Testis (tissue), 2 donors: ENCODE measurements at regions not wholly inside any gene's neighbourhood (a gene's known extent, or its start where the extent isn't known, plus 50 kb on each side); places are given as distances from the start of the nearest gene placed in this dataset.

Experiments used
- POLR2A ChIP-seq: fragments of 450-650 bp; IDR thresholded peaks from one replicate; pipeline ENCODE4 v1.6.1; 2017; ENCODE audit warnings: antibody characterized with exemption, mild to moderate bottlenecking, moderate library complexity
- TF ChIP-seq, protein P1 (sequence below), 3 experiments: fragments of 450-650 bp in 2 of 3; fragments of 200-600 bp in 1 of 3; sonication (generic) in 1 of 3; IDR thresholded peaks; one replicate each; pipeline ENCODE4 v1.5.1; 2016 to 2019; ENCODE audit warnings: antibody characterized with exemption in 3 of 3, mild to moderate bottlenecking in 2 of 3, moderate library complexity in 1 of 3

DNA sequence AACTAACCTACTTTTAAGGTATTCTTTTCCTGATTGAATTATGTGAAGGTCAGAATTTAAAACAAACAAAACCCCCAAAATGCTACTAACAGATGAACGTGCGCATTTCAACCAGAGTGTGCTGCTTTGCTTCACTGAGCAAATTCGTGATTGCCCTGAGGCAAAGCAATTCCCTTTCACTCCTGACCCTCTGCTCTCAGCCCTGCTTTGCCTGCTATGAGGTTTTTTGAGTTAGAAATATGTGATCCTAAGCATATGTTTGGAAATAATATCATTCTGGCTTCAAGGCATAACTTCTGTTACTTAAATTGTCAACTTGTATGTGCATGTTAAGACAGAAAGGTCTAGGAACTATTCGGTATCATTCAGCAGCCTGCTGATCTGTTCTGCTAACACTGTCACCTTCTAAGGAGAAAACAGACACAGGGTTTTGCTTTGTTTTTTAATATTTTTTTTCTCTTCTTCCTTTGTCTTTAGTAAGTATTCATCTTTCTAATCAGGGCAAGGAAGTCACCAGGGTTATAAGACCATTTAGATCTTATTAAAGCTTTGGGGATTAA lies 124.2 kb downstream of the GNAT3 start:
- TF ChIP-seq, protein P1, sequence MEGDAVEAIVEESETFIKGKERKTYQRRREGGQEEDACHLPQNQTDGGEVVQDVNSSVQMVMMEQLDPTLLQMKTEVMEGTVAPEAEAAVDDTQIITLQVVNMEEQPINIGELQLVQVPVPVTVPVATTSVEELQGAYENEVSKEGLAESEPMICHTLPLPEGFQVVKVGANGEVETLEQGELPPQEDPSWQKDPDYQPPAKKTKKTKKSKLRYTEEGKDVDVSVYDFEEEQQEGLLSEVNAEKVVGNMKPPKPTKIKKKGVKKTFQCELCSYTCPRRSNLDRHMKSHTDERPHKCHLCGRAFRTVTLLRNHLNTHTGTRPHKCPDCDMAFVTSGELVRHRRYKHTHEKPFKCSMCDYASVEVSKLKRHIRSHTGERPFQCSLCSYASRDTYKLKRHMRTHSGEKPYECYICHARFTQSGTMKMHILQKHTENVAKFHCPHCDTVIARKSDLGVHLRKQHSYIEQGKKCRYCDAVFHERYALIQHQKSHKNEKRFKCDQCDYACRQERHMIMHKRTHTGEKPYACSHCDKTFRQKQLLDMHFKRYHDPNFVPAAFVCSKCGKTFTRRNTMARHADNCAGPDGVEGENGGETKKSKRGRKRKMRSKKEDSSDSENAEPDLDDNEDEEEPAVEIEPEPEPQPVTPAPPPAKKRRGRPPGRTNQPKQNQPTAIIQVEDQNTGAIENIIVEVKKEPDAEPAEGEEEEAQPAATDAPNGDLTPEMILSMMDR (IDR thresholded peaks at IDR 0.05): no peak
- no peak for TF ChIP-seq POLR2A
